Activated CD8-positive, alpha-beta memory T cell treated with anti-CD3 and anti-CD28 coated beads, Interleukin-2, amount 50 U/mL, for 24 hours (primary cell): ENCODE measurements at regions not wholly inside any gene's neighbourhood (a gene's known extent, or its start where the extent isn't known, plus 50 kb on each side); places are given as distances from the start of the nearest gene placed in this dataset.
"Not testable (repeated sequence)": the region's sequence is repeated elsewhere in the genome, so short reads cannot be mapped to it uniquely, and the experiment has no call there.

Experiments
- DNase-seq: peaks from one replicate; pipeline ENCODE4 v3.0.0-alpha.2; 2020; ENCODE audit errors: extremely low read depth

DNA sequence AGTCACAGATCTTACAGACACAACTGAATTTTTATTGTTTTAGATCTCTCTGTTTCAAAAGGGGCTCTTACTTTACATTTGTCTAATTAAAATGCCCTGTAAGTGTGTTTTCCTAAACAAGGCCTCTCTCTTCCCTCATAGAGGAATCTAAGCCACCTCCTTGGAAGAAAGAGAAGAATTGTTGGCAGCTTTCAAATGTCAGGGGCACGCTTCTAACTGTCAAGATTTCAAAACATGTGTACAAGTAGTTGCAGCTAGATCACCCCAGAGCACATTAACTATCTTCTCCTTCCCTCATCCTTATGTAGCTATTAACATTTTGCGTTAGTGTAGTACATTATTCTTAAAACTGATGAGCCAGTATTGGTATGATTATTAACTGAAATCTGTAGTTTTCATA is 266.5 kb upstream of the BOD1L1 start:
- DNase-seq: no peak

DNA sequence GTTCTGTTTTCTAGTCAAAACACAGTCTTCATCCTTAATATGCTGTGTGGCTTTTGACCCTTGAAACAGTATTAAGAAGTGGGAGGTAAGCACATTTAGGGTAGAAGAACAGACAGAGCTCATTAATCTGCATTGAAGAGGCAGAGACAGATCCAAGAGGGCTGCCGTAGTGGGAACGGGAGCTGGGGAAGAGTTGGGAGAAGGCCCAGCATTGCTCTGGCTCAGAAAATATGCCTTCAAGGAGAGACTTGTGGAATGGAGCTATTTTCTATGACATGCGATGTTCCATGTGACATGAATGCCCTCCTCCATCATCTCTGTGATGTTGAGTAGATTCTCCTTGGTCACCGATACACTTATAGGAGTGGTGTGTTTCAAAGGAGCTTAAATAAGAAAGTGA is 273.3 kb upstream of the BOD1L1 start:
- DNase-seq: no peak

- DNase-seq: no peak
Measured at GRCh38 chr4:13902146-13902545, 274.6 kb upstream of the BOD1L1 start.

DNA sequence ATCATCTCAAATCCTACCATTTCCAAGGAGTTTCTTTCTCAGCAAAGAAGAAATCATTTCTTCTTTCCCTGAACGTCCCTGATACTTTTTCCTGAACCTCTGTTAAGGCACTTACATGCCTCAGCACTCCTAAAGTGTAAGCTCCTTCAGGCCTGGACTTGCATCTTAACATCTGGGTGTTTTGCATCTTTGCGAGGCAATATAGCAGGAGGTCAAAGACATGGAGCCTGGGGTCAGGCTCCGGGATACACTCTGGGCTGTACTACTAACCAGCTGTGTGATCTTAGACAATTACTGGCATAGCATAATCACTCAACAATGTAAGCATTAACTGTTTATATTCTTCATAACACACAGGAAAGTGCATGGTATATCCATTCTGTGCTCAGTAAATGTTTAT is 275.5 kb upstream of the BOD1L1 start:
- DNase-seq: no peak

GRCh38 chr4:13903901-13904300 is 276.4 kb upstream of the BOD1L1 start:
- DNase-seq: no peak

DNA sequence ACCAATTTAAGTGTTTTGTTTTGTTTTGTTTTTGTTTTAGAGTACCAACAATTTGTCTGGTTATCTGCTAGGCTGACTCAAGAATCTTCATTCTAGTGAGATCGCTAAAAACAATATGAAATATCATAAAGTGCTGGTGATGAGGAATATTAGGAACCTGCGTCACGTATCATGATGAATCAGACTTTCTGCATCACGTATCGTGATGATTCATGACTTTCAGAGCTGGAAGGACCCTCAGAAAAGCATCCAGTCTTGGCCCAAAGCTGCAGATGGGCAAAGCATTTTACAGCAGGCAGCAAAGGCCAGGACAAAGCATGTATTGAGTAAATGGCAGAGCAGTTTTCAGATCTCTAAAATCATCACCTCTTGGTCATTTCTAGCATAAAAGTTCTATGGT is 278.0 kb upstream of the BOD1L1 start:
- no peak for DNase-seq

GRCh38 chr4:13906727-13907126 is 279.2 kb upstream of the BOD1L1 start:
- DNase-seq: no peak

GRCh38 chr4:13907255-13907751 is 279.8 kb upstream of the BOD1L1 start:
- no peak for DNase-seq

- no peak for DNase-seq
Measured at GRCh38 chr4:13908455-13908854, 280.9 kb upstream of the BOD1L1 start.

DNA sequence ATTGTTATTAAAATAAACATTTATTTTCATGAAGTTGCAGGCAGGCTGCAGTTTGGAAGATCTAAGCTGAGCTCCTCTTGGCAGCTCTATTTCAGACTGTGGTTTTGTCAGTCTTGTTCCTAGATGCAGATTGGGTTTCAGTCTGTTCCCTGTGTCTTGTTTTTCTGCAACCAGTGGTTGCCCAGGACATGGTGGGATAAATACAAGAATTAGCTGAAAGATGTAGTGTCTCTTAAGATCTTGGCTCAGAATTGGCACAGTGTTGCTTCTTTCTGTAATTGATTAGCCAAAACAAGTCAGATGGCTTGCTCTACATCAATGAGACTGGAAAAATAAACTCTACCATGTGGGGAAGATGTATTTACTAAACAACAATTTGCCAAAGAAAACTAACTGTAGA is 283.0 kb upstream of the BOD1L1 start:
- no peak for DNase-seq

DNA sequence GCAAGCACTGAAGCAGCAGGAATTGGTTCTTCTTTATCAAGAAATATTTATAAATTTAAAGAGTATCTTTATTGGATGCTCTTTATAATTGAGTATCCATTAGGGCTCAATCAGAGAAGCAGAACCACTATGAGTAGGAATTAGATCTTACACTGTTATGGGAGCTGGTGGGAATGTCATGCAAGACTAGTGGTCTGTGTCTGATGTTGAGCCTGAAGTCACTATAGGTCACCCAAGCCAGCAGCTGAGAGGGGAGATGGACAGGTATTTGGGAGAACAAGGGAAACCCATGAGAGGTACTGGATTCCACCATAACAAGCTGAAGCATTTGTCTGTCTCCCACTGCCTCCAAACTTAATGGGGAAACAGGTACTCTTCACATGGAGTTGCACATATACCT is 283.7 kb upstream of the BOD1L1 start:
- DNase-seq: no peak

GRCh38 chr4:13912436-13912925 is 285.0 kb upstream of the BOD1L1 start:
- no peak for DNase-seq

- no peak for DNase-seq
Measured at GRCh38 chr4:13912966-13913365, 285.4 kb upstream of the BOD1L1 start.

DNA sequence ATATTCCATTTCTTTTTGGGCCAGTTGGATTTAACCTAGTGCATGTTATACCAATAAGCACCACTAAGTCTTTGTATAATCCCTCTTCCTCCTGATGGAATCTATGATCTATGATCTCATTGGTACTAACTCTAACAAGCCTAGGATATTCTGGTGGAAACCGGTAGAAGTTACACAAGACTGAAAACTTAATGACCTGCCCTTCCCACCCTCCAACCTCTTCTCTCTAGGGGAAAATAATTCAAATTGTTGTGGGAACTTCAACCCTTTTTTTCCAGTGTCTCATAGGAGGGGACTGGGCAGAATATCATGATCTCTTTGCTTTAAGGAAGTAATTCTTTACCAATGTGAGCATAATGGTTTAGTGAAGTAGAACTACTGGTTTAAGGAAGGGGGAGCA is 289.5 kb upstream of the BOD1L1 start:
- DNase-seq: no peak

- no peak for DNase-seq
Measured at GRCh38 chr4:13918110-13918509, 290.6 kb upstream of the BOD1L1 start.

- no peak for DNase-seq
Measured at GRCh38 chr4:13918991-13919441, 291.5 kb upstream of the BOD1L1 start.

DNA sequence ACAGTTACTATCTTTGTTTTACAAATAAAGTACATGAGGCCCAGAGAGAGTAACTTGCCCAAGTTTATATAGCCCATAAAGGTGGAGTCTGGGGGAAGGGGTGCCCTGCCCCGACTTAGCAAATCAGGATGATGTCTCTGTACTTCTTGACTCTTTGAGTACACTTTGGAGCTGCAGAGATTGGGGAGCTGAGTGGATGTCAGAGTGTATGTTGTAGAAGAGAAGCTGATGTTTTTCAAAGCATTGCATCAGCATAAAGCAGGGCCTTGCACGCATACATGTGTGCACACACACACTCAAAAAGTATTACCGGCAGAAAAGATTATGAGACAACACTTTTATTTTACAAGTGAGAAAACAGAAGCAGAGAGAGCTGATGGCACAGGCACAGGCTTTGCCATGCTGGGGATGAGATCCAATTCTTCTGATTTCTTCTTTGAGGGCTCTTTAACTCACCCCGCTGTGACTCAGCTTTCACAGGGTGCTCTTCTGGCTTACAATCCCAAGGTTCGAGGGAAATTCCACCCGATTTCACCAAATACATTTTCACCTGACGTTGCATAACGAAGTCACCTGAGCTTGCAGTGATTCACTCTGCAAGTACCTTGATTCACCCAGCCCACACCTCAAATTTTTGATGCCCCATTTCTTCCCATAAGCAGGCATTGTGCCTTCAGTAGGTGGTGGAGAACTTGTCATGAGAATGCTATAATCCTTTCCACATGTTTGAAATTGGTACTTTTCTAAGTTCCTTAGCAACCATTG is 292.8 kb upstream of the BOD1L1 start:
- no peak for DNase-seq

GRCh38 chr4:13920901-13921300 is 293.4 kb upstream of the BOD1L1 start:
- no peak for DNase-seq

GRCh38 chr4:13921805-13922204 is 294.3 kb upstream of the BOD1L1 start:
- DNase-seq: no peak

DNA sequence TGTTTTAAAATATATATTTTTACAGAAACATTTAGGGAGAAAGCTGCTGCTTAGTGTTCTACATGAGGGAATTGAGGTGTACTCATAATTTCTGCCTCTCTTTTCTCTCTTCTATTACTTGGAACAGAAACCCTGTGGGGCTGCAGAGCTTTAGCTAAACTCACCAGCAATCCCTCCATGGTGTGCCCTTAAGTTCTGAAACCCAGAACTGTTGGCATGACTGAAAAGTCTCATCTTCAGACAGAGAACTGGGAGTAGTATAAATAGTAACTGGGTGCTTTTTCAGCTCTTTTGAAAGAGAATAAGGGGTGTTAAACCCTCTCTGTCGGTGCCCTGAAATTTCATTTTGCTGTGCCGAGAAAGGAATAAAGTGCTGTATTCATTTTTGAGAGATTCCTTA is 294.9 kb upstream of the BOD1L1 start:
- no peak for DNase-seq

- DNase-seq: no peak
Measured at GRCh38 chr4:13922873-13923645, 295.5 kb upstream of the BOD1L1 start.

DNA sequence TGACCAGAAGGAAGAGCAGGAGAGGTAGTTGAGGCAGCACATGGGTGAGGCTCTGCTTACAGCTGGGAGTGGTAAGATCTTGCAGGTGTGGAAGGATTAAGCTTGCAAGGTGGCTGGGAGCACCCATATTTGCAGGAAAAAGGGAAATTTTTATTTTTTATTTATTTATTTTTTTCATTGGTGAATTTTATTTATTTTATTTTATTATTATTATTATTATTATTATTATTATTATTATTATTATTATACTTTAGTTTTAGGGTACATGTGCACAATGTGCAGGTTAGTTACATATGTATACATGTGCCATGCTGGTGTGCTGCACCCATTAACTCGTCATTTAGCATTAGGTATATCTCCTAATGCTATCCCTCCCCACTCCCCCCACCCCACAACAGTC is 297.4 kb upstream of the BOD1L1 start:
- DNase-seq: not testable (repeated sequence)

DNA sequence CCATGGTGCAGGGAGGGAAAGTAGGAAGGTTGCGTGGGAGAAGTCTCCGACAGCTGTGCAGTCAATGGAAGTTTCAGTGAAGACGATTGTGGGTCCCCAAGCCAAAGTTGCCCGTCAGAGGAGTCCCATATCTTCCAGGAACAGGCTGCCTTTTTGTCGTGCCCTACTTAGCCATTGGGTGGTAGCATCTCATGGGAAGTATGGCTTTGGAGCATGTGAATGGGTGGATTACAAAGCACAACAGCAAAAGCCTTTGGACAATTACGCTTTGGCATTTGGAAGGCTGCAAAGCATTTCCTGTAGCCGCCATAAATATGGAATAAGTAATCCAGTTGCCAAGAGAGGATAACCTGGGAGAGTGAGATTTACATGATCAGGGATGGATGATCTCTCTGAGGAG is 300.7 kb upstream of the BOD1L1 start:
- DNase-seq: no peak
